SU-DHL-6 (cell line): ENCODE measurements at regions not wholly inside any gene's neighbourhood (a gene's known extent, or its start where the extent isn't known, plus 50 kb on each side); places are given as distances from the start of the nearest gene placed in this dataset.

Experiments
- H2AFZ ChIP-seq: fragments of 200-600 bp; sonication (generic); 2 replicates; pipeline ENCODE4 v1.6.1; 2014; ENCODE audit warnings: low read depth, mild to moderate bottlenecking, moderate library complexity, mixed read lengths, antibody characterized with exemption, low read length; ENCODE audit not compliant: severe bottlenecking
- H3F3A ChIP-seq: fragments of 200-600 bp; shearing (Covaris generic); 2 replicates; pipeline ENCODE4 v1.6.0; 2016; ENCODE audit warnings: antibody characterized with exemption, mild to moderate bottlenecking; ENCODE audit not compliant: insufficient read depth
- H3K27ac ChIP-seq: fragments of 200-600 bp; sonication (generic); 2 replicates; pipeline ENCODE4 v1.5.1; 2016; ENCODE audit warnings: low read depth, mild to moderate bottlenecking, low read length, moderate library complexity, mixed read lengths
- H3K27me3 ChIP-seq: fragments of 200-600 bp; sonication (generic), shearing (Covaris generic); 2 replicates; pipeline ENCODE4 v1.6.0; 2014; ENCODE audit warnings: mild to moderate bottlenecking, low read length
- H3K36me3 ChIP-seq: fragments of 200-600 bp; sonication (generic); 2 replicates; pipeline ENCODE4 v1.6.1; 2014; ENCODE audit warnings: mild to moderate bottlenecking, low read length, mixed read lengths
- H3K4me2 ChIP-seq: fragments of 300-600, 200-600 bp; shearing (Covaris generic), sonication (generic); 2 replicates; pipeline ENCODE4 v1.6.0; 2014; ENCODE audit warnings: low read length, low read depth, mild to moderate bottlenecking; ENCODE audit not compliant: poor library complexity, severe bottlenecking
- H3K4me3 ChIP-seq: fragments of 200-600 bp; sonication (generic); 2 replicates; pipeline ENCODE4 v1.5.1; 2014; ENCODE audit warnings: antibody characterized with exemption, low read length, mild to moderate bottlenecking, mixed read lengths; ENCODE audit not compliant: insufficient read depth, poor library complexity, severe bottlenecking
- H3K79me2 ChIP-seq: fragments of 200-600 bp; sonication (generic); 2 replicates; pipeline ENCODE4 v1.6.1; 2014; ENCODE audit warnings: mild to moderate bottlenecking, low read length, moderate library complexity; ENCODE audit not compliant: insufficient read depth
- H3K9ac ChIP-seq: fragments of 200-600 bp; sonication (generic); 2 replicates; pipeline ENCODE4 v1.7.0; 2014; ENCODE audit warnings: mild to moderate bottlenecking, low read length
- H3K9me2 ChIP-seq: fragments of 200-600 bp; sonication (generic); replicated peaks from 2 replicates; pipeline ENCODE4 v1.6.1; 2014; ENCODE audit warnings: low read length; ENCODE audit not compliant: insufficient read depth
- H3K9me3 ChIP-seq: fragments of 200-600 bp; sonication (generic); 2 replicates; pipeline ENCODE4 v1.6.1; 2014; ENCODE audit warnings: low read length, mixed read lengths; ENCODE audit not compliant: insufficient read depth
- H4K20me1 ChIP-seq: fragments of 200-600 bp; sonication (generic); 2 replicates; pipeline ENCODE4 v1.6.1; 2014; ENCODE audit warnings: low read depth, mild to moderate bottlenecking, antibody characterized with exemption, low read length, moderate library complexity, mixed read lengths
- CTCF ChIP-seq: fragments of 200-600 bp; sonication (generic); IDR thresholded peaks from one replicate; pipeline ENCODE4 v1.5.1; 2017; ENCODE audit warnings: antibody characterized with exemption, mild to moderate bottlenecking, low read length, moderate library complexity; ENCODE audit not compliant: insufficient read depth, poor library complexity, severe bottlenecking
- EZH2phosphoT487 ChIP-seq: fragments of 200-600 bp; sonication (generic), shearing (Covaris generic); conservative IDR thresholded peaks from 2 replicates; pipeline ENCODE4 v1.6.1; 2018; ENCODE audit warnings: mild to moderate bottlenecking, antibody characterized with exemption, low read length, moderate library complexity, mixed read lengths

- TF ChIP-seq CTCF = no peak
- no peak for TF ChIP-seq EZH2phosphoT487
- Histone ChIP-seq H3K27ac (no peak overlapping the region), H3K9me2 (no peaks in the 10 kb centered on the region), H3K27me3 (no peaks in the 10 kb centered on the region), H3K9me3 (no peaks in the 10 kb centered on the region), H3K79me2 (no peaks in the 10 kb centered on the region), H3K9ac (no peak overlapping the region), H3K36me3 (no peaks in the 10 kb centered on the region), H4K20me1 (no peaks in the 10 kb centered on the region), H3F3A (no peaks in the 10 kb centered on the region), H3K4me2 (no peak overlapping the region), H2AFZ (no peak overlapping the region), H3K4me3 (no peak overlapping the region)
These were observed 269.7 kb downstream of the FLRT2 start for GRCh38 chr14:85799668-85800067.

GRCh38 chr14:85798856-85799255, 268.9 kb downstream of the FLRT2 start:
- no peaks in the 10 kb centered on the region for H4K20me1 ChIP-seq
- no peaks in the 10 kb centered on the region for H3K9me3 ChIP-seq
- H3K4me3 ChIP-seq = no peak overlapping the region
- no peaks in the 10 kb centered on the region for H3K79me2 ChIP-seq
- no peak overlapping the region for H3K9ac ChIP-seq
- H3K27me3 ChIP-seq = no peaks in the 10 kb centered on the region
- no peak overlapping the region for H2AFZ ChIP-seq
- no peaks in the 10 kb centered on the region for H3K9me2 ChIP-seq
- H3K27ac ChIP-seq = no peak overlapping the region
- H3K4me2 ChIP-seq = no peak overlapping the region
- TF ChIP-seq EZH2phosphoT487 (no peak), CTCF (no peak)
- H3K36me3 ChIP-seq = no peaks in the 10 kb centered on the region
- H3F3A ChIP-seq = no peaks in the 10 kb centered on the region

DNA sequence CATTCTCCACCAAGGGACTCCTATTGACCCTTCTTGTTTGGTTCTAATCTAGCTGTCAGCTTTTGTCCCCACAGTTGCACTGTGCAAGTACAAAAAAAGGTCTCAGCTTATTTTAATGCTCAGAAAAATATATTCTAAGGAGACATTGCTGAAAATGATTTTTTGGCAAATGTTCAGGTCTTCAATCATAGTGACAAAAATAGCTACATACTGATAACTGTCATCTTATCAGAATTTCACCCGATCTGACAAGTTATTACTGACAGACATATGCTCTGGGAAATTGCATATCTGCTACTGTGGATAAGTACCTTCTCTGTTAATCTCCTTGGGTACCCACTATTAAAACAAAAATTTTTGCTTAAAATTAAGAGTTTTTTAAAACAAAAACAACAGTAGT, 263.6 kb downstream of the FLRT2 start:
- Histone ChIP-seq H2AFZ (no peak overlapping the region), H3K79me2 (no peaks in the 10 kb centered on the region), H3K27ac (no peak overlapping the region), H3K27me3 (no peaks in the 10 kb centered on the region), H3K4me2 (no peak overlapping the region), H3K9me2 (no peaks in the 10 kb centered on the region), H3K36me3 (no peaks in the 10 kb centered on the region), H3F3A (no peaks in the 10 kb centered on the region), H3K9ac (no peak overlapping the region), H3K9me3 (no peaks in the 10 kb centered on the region), H4K20me1 (no peaks in the 10 kb centered on the region), H3K4me3 (no peak overlapping the region)
- TF ChIP-seq CTCF (no peak), EZH2phosphoT487 (no peak)

DNA sequence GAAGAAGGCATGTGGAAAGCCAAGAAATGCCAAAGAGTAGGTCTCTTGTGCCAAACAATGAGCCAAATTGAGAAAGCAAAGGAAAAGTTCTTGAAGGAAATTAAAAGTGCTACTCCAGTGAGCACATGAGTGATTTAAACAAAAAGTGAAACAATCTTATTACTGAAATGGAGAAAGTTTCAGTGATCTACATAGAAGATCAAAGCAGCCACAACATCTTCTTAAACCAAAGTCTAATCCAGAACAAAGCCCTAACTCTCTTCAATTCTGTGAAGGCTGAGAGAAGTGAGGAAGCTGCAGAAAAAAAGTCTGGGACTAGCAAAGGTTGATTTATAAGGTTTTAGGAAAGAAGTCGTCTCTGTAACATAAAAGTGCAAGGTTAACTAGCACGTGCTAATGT, 259.6 kb downstream of the FLRT2 start:
- Histone ChIP-seq H2AFZ (no peak overlapping the region), H3K4me3 (no peak overlapping the region), H3K9me3 (no peaks in the 10 kb centered on the region), H3K4me2 (no peak overlapping the region), H3F3A (no peaks in the 10 kb centered on the region), H3K27me3 (no peaks in the 10 kb centered on the region), H3K27ac (no peak overlapping the region), H3K79me2 (no peaks in the 10 kb centered on the region), H4K20me1 (no peaks in the 10 kb centered on the region), H3K9me2 (no peaks in the 10 kb centered on the region), H3K36me3 (no peaks in the 10 kb centered on the region), H3K9ac (no peak overlapping the region)
- TF ChIP-seq CTCF (no peak), EZH2phosphoT487 (no peak)
